ENCODE measurements at regions not wholly inside any gene's neighbourhood (a gene's known extent, or its start where the extent isn't known, plus 50 kb on each side); places are given as distances from the start of the nearest gene placed in this dataset.

DNA sequence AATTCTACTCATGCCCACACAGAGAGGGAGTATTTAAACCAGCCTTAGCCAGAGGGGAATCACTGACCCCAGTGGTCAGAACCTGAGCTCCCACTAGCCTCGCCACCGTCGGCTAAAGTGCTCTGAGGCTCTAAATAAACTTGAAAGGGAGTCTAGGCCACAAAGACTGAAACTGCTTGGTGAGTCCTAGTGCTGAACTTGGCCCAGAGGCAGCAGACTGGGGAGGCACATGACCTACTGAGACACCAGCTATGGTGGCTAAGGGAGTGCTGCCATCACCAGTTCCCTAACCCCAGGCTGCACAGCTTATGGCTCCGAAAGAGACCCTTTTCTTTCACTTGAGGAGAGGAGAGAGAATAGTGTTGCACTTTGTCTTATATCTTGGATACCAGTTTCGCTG lies 1542.8 kb downstream of the KCNT2 start:
- no peak for DNase-seq
- ChIA-PET POLR2A (no interaction called here), CTCF (no interaction called here)
- Mint-ChIP-seq H3K36me3 (ENCODE audit: insufficient read depth, unreplicated experiment) (no peaks in the 10 kb centered on the region), H3K27ac (ENCODE audit: unreplicated experiment) (no peak overlapping the region), H3K4me3 (ENCODE audit: unreplicated experiment) (no peak overlapping the region), H3K27me3 (ENCODE audit: insufficient read depth, unreplicated experiment) (no peaks in the 10 kb centered on the region), H3K4me1 (ENCODE audit: low read depth, unreplicated experiment) (no peaks in the 10 kb centered on the region), H3K9me3 (ENCODE audit: unreplicated experiment) (no peaks in the 10 kb centered on the region)
- no TSS peak for BruUV-seq (replicated peaks)
- no peaks in the 10 kb centered on the region for H3K27me3 ChIP-seq (replicated peaks; ENCODE audit: control insufficient read depth, insufficient read depth, low read length)
- intact Hi-C loops (cut with micrococcal nuclease; ENCODE audit: unreplicated experiment) = no loop called here
- no peaks in the 10 kb centered on the region for H3K4me1 ChIP-seq
- H3K9me3 ChIP-seq = no peaks in the 10 kb centered on the region
- H3K4me3 ChIP-seq (ENCODE audit: low read depth, low read length) = no peak overlapping the region
- no peaks in the 10 kb centered on the region for H3K36me3 ChIP-seq (ENCODE audit: control insufficient read depth, insufficient read depth, low read length)
- no peak for TF ChIP-seq CTCF (IDR thresholded peaks at IDR 0.05; ENCODE audit: insufficient read depth in 1 of 2, low read depth in 1 of 2, low read length in 1 of 2, severe bottlenecking in 1 of 2, unreplicated experiment in 1 of 2)

DNA sequence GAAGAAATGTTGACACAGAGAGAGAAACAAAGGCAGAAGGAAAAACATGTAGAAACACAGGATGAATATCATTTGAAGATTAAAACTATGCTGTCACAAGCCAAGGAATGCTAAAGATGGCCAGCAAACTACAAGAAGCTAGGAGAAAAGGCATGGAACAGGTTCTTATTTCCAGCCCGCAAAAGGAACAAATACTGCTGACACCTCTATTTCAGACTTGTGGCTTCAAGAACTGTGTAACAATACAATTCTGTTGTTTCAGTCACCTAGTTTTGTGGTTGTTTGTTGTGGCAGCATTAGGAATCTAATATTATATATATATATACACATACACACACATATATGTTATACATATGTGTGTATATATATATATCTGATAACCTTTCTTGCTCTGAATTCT lies 1543.9 kb downstream of the KCNT2 start:
- ChIA-PET CTCF (no interaction called here), POLR2A (no interaction called here)
- H3K4me3 ChIP-seq (ENCODE audit: low read depth, low read length) = no peak overlapping the region
- Mint-ChIP-seq H3K27me3 (ENCODE audit: insufficient read depth, unreplicated experiment) (no peaks in the 10 kb centered on the region), H3K36me3 (ENCODE audit: insufficient read depth, unreplicated experiment) (no peaks in the 10 kb centered on the region), H3K4me3 (ENCODE audit: unreplicated experiment) (no peak overlapping the region), H3K4me1 (ENCODE audit: low read depth, unreplicated experiment) (no peaks in the 10 kb centered on the region), H3K27ac (ENCODE audit: unreplicated experiment) (no peak overlapping the region), H3K9me3 (ENCODE audit: unreplicated experiment) (no peaks in the 10 kb centered on the region)
- H3K36me3 ChIP-seq (ENCODE audit: control insufficient read depth, insufficient read depth, low read length) = no peaks in the 10 kb centered on the region
- no peak for DNase-seq
- intact Hi-C loops (cut with micrococcal nuclease; ENCODE audit: unreplicated experiment) = no loop called here
- no peaks in the 10 kb centered on the region for H3K9me3 ChIP-seq
- H3K4me1 ChIP-seq = no peaks in the 10 kb centered on the region
- TF ChIP-seq CTCF (IDR thresholded peaks at IDR 0.05; ENCODE audit: insufficient read depth in 1 of 2, low read depth in 1 of 2, low read length in 1 of 2, severe bottlenecking in 1 of 2, unreplicated experiment in 1 of 2) = no peak
- H3K27me3 ChIP-seq (replicated peaks; ENCODE audit: control insufficient read depth, insufficient read depth, low read length) = no peaks in the 10 kb centered on the region
- BruUV-seq (replicated peaks) = no TSS peak

DNA sequence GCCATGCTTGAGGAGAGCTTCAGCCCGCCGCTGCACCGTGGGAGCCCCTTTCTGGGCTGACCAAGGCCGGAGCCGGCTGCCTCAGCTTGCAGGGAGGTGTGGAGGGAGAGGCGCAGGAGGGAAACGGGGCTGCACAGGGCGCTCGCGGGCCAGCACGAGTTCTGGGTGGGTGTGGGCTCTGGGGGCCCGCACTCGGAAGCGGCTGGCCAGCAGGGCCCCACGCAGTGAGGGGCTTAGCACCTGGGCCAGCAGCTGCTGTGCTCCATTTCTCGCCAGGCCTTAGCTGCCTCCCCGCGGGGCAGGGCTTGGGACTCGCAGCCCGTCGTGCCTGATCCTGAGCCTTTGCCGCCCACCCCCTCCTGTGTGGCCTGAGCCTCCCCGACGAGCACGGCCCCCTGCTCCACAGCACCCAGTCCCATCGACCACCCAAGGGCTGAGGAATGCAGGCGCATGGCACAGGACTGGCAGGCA lies 1554.0 kb downstream of the KCNT2 start:
- Mint-ChIP-seq H3K4me1 (ENCODE audit: low read depth, unreplicated experiment) (no peaks in the 10 kb centered on the region), H3K9me3 (ENCODE audit: unreplicated experiment) (no peaks in the 10 kb centered on the region), H3K27me3 (ENCODE audit: insufficient read depth, unreplicated experiment) (no peaks in the 10 kb centered on the region), H3K4me3 (ENCODE audit: unreplicated experiment) (no peak overlapping the region), H3K36me3 (ENCODE audit: insufficient read depth, unreplicated experiment) (no peaks in the 10 kb centered on the region), H3K27ac (ENCODE audit: unreplicated experiment) (no peak overlapping the region)
- H3K9me3 ChIP-seq = no peaks in the 10 kb centered on the region
- CTCF ChIA-PET = interaction anchor here (0.7 kb wide), 1 partner anchor 24 kb away, joined by 9 read pairs; no protein-coding TSS in a partner anchor
- DNase-seq = no peak
- H3K4me3 ChIP-seq (ENCODE audit: low read depth, low read length) = no peak overlapping the region
- H3K27me3 ChIP-seq (replicated peaks; ENCODE audit: control insufficient read depth, insufficient read depth, low read length) = no peaks in the 10 kb centered on the region
- no peak for TF ChIP-seq CTCF (IDR thresholded peaks at IDR 0.05; ENCODE audit: insufficient read depth in 1 of 2, low read depth in 1 of 2, low read length in 1 of 2, severe bottlenecking in 1 of 2, unreplicated experiment in 1 of 2)
- H3K36me3 ChIP-seq (ENCODE audit: control insufficient read depth, insufficient read depth, low read length) = no peaks in the 10 kb centered on the region
- no TSS peak for BruUV-seq (replicated peaks)
- intact Hi-C loops (cut with micrococcal nuclease; ENCODE audit: unreplicated experiment) = no loop called here
- no peaks in the 10 kb centered on the region for H3K4me1 ChIP-seq
- POLR2A ChIA-PET = no interaction called here
